Left ventricle myocardium superior (tissue), 1 donor: ENCODE measurements at regions not wholly inside any gene's neighbourhood (a gene's known extent, or its start where the extent isn't known, plus 50 kb on each side); places are given as distances from the start of the nearest gene placed in this dataset.

Experiments
- ATAC-seq: fragments of 200-7000 bp; cut with Tn5 transposase; one replicate; pipeline ENCODE4 v1.9.1; 2020; ENCODE audit warnings: mild to moderate bottlenecking, moderate library complexity
- DNase-seq: peaks from one replicate; pipeline ENCODE4 v3.0.0-alpha.2; 2020
- intact Hi-C: fragments of 100-400 bp; cut with micrococcal nuclease; formaldehyde crosslinking; loops from one replicate; pipeline ENCODE4 v1.11.0; 2022
- microRNA-seq: library from miRNA; unstranded; fragments of <30 nt; microRNA quantifications from one replicate; pipeline ENCODE4 v1.2.0, GENCODE V29; 2020; ENCODE audit warnings: borderline number of aligned reads
- donor health status: DM: no; HTN: yes; CAD: no; lungs with severe emphysema.

DNA sequence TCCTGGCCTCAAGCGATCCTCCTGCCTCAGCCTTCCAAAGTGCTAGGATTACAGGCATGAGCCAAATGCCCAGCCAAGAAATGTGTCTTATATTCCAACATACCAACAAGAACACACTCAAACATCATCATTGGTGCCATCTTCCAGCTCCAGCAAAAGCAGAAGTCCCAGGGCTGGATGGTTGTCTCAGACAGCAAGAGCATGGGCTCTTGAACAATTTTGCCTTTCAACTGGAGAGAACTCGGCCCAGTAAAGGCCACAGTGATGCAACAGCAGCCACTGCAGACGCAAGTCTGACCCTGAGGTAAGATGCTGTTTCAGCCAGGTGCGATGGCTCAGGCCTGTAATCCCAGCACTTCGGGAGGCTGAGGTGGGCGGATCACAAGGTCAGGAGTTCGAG, 52.8 kb upstream of the NFE2L3 start:
- intact Hi-C loops: no loop called here
- DNase-seq: no peak
- ATAC-seq: no peak

DNA sequence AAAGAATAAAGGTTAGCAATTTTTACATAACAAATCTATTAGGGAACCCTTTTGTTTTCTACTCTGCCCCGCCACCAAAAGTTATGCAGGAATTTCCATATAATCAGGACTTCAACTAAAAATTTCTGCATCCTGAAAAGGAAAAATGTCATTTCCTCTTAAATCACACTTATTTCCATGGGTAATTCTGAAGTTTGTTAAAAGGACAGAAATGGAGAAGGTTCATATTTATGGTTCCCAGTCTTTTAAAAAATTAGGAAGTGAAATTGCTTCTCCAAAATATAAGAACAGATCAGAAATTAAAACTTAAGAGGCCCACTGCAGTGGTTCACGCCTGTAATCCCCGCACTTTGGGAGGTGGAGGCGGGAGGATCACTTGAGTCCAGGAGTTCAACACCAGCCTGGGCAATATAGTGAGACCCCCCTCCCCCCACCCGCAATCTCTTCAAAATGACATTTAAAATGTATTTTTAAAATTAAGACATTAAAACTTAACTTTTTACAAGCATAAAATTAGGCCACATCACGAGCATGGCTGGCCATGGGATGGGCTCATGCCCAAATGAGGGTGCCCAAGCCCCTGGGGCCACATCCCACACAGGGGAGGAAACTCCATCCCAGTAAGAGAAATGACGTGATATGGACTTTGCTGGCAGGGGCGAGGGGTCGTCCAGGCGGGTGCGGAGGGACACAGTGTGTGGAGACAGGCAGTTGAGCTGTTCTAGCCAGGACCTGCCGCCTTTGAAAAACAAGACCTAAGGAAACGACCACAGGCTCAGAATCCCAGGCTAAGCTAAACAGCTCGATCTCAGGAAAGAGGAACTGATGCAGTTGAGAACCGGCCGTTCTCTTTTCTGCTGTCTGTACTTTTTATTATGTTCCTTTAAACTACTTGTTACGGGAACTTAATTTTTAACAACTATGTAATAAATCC, 51.3 kb upstream of the NFE2L3 start:
- ATAC-seq (peak; percentile 22), DNase-seq (no peak)
- intact Hi-C loops: no loop called here

DNA sequence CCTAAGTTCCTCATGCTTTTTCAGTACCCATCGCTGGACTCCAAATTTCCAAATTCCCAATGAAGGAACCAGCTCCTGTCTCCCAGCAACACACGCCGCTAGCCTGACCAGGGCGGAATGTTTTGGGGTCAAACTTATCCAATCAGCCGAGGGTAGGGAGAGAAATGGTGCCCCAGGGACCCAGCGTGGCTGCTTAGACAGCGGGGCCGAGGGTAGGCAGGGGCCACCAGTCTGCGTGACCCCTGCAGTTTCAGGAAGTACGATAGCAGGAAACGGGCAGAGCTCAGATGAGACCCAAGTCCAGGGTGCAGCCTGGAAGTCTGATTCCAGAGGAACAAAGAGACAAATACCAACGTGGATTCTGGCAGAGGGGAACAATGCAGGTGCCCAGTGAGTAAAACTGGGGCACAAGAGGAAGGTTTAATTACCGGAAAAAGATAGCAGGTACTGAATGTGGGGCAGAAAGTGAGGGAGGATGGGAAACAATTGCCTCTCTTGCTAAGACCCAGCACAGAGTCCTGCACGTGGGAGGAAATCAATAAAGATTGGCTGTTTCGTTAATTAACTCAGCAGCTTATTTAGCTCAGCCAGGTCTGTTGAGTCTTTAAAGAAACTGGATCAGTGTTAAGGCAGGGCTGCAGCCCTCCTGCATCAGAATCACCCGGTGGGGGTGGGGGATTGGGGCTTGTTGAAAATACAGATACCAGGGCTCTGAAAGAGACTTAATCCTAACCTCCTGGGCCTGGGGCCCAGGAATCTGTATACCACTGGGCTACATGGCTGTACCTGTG, 50.4 kb upstream of the NFE2L3 start:
- intact Hi-C loops: no loop called here
- DNase-seq: no peak
- ATAC-seq: peak; percentile 23

GRCh38 chr7:26102176-26102575, 49.8 kb upstream of the NFE2L3 start:
- DNase-seq: no peak
- intact Hi-C loops: no loop called here
- no peak for ATAC-seq

Small RNA genes in the stretch of these regions (microRNA-seq; reads per million reads assigned to microRNA genes)
- gene MIR148A: 265 reads per million, percentile 59 among the genes with 10 or more reads in this experiment
